ENCODE measurements at regions not wholly inside any gene's neighbourhood (a gene's known extent, or its start where the extent isn't known, plus 50 kb on each side); places are given as distances from the start of the nearest gene placed in this dataset.
A peak's percentile ranks its signal among the peaks of the same experiment; 100 is the strongest.

DNA sequence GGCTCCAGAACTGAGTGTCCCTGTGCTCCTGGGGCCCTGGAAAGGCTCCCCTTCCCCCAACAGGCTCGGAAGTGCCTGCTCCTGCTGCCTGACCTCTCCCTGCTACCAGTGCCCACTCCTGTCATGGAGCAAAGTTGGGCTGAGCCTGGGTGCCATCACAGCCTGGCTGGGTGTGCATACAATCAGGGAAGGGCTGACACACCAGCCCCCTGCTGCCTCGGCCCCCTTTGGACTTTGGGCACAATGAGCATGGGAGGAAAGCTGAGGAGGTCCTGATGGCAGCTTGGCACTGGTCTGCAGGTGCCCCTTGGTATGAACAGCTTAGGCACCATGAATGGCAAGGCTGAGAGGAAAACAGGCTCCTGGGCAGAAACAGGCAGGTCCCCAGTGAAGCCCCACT, 405.0 kb downstream of the PID1 start:
- DNase-seq (ENCODE audit: low read depth in 3 of 3, low spot score in 2 of 3), result no peak

DNA sequence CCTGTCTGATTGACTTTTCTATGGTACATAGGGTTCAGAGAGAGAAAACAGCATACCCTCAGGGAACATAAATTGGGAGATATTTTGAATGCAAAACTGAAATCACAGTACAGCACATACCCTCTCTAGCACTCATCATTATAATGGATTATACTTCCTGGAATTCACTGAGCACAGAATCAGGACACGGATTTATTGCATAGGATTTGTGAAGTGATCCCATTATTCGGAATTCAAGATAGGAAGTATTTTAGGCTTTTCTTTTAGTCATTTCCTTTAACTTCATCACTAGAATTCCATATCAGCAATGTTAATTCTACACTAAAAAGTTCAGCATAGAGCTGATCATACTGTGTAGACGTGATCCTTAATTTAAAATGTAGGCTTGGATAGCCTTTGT, 407.0 kb downstream of the PID1 start:
- no peak for DNase-seq (ENCODE audit: low read depth in 3 of 3, low spot score in 2 of 3)

DNA sequence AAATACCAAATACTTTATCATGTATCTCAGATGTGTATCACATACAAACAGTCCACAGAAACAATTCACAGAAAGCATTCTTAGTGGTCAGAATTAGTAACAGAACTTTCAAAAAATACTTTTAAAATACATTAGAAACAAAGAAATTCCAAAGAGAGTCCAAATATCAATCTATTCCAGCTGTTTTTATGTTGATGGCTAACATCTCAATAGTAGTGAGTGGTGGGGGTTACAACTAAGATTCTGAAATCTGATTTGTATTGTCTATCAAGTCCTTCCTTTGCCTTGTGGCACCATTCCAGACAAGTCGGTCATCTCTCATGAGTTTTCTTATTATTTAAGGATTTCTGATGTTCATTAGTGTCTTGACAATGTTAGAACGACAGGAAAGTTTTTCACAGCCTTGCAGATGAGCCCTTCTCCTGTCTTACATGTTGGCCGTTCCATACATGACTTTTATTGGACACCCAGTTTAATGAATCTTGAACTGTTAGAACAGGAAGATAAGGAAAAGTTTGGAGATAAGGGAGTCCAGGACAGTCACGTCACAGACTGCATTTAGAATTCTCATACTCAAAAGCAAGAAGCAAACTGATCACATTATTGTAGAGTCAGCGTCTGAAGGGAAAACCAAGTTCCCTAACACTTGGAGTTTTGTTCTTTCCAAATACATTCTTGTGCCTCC, 410.3 kb downstream of the PID1 start:
- no peak for DNase-seq (ENCODE audit: low read depth in 3 of 3, low spot score in 2 of 3)

DNA sequence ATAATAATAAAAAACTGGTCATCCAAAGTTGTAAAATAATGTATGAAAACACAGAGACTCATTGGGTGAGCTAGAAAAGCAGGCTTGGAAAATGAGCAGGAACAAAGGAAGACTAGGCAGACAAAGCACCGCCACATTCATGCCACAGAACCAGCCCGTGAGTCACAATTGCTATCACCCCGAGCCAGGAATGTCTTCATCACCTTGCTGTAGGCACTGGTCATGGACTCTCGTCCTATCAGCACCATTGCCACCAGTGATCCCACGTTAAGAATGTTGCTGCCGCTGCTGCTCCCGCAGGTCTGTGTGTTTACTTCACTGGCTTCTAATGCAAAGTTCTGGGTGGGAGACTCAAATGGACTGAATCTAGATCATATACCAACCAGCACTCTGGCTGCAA, 417.9 kb downstream of the PID1 start:
- DNase-seq (ENCODE audit: low read depth in 3 of 3, low spot score in 2 of 3), result no peak

DNA sequence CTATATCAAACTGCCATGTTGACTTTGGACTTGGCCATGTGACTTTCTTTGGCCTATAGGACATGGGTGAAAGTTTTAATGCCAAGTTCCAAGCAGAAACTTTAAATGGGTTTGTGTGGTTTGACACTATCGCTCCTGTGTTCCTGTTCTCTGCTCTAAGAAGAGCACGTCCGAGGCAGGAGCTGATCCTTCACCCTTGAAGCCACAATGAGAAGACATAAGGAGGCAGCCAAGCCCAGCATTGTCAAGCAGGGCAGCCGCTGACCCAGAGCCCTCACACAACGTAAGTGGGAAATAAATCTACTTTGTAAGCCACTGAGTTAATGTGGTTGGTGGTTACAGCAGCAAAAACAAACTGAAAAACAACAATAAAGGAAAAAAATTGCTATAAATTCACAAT, 422.4 kb downstream of the PID1 start:
- no peak for DNase-seq (ENCODE audit: low read depth in 3 of 3, low spot score in 2 of 3)

DNA sequence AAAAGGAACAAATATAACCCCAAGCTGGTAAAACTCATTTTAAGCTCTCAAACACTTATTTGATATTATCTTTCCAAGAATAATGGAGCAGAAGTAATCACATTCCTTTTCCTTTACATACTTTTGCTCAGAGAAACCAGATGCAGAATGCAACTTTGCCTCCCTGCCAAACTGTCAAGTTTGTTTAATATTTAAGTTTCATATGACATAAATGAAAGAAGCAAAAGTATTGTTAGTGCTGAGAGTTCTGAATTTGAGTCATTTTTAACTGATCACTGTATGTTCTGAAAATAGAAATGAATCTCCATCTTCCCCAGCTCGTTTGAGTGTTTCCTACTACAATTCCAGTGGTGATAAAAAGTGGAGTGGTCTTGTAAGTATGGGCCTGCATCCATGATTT, 423.4 kb downstream of the PID1 start:
- DNase-seq (ENCODE audit: low read depth in 3 of 3, low spot score in 2 of 3), result no peak

DNA sequence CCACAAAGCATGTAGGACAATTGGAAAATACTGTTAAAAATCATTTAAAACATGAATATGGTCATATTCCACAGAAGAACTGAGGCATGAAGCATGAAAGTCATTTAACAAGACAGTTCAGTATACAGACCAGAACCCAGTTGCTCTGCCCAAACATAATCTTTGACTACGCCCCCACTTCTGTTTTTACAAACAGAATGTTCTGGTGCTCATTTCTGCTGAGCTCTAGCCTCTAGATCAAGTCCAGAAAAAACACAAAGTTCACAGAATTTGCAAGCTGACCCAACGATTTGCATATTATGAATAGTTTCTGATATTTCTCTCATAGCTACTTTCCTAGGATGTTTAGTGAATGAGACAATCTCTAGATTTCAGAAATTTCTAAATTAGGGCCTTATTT, 424.9 kb downstream of the PID1 start:
- DNase-seq (ENCODE audit: low read depth in 3 of 3, low spot score in 2 of 3), result no peak

DNA sequence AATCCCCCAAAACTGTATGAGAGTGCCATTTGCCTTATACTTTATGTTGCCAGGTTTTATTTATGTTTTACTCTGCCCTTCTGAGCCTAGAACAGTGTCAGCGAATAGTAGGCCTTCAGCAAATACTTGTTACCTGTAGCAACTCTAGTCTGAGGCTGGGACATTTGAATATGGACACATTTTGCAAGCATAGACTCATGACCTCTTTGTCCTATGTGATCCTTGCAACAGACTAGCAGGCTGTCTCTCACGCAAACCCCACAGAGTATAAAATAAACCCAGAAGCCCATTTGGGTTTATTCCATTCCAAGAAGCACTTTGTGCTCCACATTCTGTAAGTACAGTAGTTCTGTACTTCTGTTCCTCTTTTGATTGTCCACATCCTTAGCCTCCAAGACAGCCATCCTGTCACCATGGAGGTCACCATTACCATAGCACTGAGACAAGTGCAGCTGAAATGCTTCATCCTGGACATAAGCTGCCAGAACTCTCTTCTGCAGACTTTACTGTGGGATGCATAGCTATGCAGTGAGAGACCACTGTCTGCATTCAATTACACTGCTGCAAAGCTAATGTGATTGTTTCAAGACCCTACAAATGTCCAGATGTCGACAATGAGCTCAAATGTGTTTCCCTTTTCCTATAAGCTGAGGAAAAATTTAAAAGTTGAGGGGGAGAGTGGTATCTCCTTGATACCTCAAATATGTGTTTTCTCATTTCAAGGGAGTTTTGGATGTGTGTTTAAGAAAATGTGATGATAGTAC, 425.7 kb downstream of the PID1 start:
- peak in 1 of 3 donors; percentile 6 for DNase-seq (ENCODE audit: low read depth in 3 of 3, low spot score in 2 of 3)

DNA sequence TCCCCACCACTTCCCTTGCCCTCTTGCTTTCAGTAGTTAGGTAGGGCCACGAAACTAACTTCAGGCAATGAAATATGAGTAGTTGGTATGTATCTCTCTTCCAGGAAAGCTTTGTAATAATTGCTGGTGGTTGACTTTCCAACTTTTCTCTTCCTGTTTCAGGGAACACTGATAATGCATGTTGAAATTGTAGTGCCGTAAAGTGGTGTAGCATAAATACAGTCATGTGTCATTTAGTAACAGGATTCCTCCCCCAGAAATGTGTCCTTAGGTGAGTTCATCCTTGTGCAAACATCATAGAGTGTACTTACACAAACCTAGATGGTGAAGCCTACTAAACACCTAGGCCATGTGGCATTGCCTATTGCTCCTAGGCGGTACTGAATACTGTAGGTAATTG, 429.2 kb downstream of the PID1 start:
- no peak for DNase-seq (ENCODE audit: low read depth in 3 of 3, low spot score in 2 of 3)

DNA sequence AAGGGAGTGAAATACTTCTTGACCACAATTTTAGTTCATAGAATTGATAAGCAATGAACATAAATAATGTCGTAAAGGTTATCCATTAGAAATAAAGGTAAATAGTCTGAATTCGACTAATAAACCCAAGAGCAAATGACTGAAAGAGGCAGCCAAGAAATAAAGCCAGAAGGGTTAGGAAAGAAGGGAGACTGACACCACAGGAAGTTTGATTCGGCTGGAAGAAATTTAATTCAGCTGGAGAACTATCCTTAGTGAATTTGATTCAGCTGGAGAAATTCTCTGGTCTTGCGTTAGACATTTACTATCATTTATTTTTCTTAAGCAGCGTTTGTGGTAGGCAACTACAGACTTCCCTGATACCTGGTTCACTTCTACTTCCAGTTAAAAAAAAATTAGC, 429.6 kb downstream of the PID1 start:
- no peak for DNase-seq (ENCODE audit: low read depth in 3 of 3, low spot score in 2 of 3)

DNA sequence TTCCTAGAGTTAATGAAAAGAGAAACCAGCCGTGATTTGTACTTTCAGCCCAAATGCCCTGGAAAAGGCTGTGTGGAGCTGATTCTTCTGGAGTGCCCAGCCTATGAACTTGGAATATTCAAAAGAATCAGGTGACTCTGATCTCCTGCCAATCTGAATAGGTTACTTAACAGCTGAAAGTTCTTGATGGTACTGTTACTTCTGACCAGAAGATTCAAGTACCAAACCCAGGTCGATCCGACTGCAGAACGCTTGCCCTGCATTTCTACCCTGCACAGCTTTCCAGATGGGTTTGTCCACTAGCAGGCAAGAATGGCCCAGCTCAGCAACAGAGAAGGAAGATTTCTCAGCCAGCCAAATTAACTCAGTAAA, 430.4 kb downstream of the PID1 start:
- no peak for DNase-seq (ENCODE audit: low read depth in 3 of 3, low spot score in 2 of 3)

DNA sequence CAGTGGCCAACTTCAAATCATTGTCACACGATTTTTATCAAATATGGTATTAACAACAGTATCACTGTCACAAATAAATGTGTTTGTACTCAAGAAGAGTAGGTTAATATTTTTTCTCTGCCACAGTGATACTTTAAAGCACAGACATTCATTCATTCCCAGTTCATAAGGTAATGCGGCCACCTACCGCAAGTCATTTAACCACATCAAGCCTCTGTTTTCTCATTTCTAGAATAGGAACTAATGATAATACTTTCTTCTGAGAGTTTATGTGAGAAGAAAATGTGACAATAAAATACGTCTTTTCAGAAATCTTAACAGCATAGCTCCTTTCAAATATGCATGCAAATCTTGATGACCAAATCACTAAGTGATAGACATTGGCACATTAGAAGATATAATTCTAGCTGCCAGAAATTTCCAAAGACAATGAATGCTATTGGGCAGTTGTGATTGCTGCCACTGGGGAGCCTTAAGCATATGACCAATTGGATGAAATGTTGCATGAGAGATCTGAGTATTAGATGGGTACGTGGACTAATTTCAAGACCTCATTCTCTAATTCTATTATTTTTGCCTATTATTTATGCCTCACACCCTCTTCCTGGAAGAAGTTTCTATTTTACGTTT, 430.9 kb downstream of the PID1 start:
- no peak for DNase-seq (ENCODE audit: low read depth in 3 of 3, low spot score in 2 of 3)

DNA sequence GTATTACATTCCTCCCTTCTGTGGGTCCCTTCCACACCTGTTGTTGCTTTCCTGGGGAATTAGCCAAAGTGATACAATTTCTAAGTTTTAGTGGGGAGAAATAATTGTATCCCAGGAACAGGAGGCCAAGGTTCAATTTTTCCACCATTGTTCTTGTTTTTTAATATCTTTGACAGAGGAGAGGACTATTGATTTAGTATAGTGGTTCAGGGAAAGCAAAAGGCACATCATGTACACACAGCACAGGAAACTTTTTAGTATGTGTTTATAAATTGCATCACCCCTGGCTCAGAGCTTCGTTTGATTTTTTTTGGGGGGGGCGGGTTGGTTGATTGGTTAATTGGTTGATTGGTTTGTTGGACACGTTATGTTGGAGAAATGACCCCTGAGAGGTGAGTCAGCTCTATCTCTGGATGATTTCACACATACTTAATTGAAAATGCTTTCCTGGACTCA, 431.6 kb downstream of the PID1 start:
- DNase-seq (ENCODE audit: low read depth in 3 of 3, low spot score in 2 of 3), result no peak

DNA sequence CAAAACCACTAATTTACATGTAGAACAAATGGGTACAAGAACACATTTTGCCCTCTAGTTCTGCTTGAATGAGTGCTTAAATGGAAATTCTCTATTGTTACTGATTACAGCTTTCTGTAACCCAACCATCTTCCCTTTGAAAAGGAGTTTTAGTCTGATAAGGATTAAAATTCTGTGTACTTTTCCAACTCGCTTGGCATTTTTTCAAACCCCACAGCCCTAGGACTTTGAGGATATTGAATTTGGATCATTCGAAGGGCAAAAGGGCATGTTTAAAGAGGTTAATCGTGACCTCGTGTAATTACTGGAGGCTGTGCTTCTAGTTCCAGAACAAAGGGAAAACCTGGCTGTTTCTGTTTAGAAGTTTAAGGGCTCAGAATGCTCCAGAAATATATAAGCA, 432.3 kb downstream of the PID1 start:
- no peak for DNase-seq (ENCODE audit: low read depth in 3 of 3, low spot score in 2 of 3)

DNA sequence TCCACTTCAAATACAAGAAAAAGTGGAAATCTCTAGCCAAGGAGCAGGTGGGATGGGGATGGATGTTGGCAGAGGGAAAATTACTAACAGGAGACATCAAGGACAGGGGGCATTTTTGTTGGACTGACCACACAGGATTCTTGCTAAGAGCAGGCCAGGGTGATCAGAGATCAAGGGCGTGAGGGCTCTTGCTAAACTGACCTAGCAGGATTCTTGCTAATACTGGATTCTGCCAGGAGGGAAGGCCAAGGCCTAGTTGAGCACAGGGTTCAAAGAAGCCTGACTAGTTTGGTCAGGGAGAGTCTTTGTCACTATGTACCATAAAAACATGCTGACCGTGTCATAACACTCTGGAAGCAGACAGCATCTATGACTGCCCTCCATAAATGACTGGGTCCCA, 442.7 kb downstream of the PID1 start:
- no peak for DNase-seq (ENCODE audit: low read depth in 3 of 3, low spot score in 2 of 3)

DNA sequence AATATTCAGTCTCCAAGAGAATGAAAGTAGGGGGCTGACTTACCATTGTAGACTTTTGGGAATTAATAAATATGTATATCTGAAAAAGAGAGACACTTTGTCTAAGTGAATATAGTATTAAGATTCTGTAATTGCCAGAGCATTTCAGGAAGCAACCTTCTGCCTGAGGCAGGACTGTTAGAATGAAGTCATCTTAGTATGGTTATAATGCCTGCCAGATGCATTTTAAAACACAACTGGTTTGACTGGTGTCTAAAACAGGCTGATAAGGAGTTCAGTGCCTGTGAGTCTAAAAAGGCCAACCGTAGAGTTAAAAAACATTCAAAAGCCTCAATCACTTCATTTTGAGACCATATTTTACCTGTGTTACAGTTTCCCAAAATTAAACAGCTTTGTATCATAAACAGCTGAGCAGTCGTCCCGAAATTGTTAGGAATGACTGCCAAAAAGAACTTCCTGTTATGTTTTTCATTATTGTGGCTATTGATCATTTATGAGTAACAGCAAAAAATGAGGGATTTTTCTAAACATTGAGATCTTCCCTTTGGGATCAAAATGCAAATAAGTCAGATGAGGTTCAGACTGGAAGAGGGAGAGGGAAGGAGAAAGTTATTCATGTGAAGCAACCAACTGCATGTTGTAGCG, 443.9 kb downstream of the PID1 start:
- DNase-seq (ENCODE audit: low read depth in 3 of 3, low spot score in 2 of 3), result no peak

DNA sequence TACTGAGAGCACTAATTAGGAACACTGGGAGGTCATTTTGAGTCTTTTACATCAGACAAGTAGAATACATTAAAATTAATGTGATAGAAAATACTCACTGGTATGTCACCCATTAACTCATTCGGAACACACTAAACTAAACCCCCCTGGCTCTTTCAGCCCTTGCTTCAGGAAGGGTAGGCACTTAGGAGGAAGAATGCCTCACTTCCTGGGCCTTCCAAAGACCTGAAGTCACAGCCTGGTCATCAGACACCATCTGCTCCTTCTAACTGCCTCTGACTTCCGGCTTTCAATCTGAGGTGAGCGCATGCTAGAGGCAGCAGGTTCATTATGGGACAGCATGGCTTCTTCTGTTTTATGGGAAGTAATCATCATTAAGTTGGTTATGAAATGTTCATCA, 451.4 kb downstream of the PID1 start:
- DNase-seq (ENCODE audit: low read depth in 3 of 3, low spot score in 2 of 3), result no peak

DNA sequence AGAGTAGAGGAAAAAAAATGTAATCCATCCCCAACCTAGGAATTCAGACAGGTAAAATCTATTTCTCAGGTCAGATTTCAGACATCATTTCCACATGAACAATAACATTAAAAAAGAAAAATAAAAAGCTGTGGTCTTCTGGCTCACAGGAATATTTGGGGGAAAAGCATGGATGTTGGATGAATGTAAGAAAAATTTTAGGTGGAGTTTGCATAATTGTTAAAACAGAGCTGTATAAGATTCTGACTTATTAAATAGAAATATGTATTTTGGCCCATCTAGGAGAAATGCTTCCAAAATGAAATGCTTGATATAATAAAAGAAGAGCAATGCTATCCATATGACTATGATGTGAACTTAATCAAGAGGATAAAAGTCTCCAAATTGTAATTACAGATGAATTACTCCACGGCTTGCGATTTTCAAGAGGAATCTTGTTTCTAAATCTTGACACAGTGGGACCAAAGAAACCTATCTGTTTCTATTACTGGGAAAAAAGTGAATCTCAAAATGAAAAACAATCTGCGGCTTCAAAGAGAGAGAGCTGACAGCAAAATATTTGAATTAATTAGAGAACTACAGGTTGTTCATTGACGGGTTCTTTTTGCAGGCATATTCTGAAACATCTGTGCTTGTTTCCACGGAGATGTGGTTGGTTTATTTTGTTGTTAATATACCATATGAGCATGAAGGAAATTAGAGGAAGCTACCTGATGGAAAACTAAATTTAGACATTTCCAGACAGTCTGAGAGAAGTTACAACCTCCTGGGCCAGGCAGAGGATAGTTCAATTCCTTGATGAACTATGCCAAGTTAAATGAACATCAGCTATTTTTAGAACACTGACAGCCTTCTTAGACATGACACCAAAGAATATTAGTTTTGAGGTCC, 468.7 kb downstream of the PID1 start:
- no peak for DNase-seq (ENCODE audit: low read depth in 3 of 3, low spot score in 2 of 3)

DNA sequence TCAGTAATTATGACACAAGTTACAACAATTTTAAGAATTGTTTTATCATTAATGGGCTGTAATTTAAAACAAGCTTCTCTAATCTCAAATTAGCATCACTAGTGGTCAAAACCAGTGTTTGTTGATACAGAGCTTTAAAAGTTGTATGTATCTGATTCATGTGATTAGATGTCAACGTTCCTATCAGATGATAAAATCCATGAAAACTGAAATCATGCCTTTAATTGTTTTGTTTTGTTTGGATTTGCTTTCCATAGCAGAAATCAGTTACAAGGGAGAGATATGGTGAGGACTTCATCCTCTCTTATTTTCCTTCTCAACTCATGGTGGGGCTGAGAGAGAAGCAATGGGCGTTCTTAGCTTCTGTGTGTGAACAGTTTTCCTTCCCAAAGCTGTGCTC, 469.6 kb downstream of the PID1 start:
- DNase-seq (ENCODE audit: low read depth in 3 of 3, low spot score in 2 of 3), result no peak

DNA sequence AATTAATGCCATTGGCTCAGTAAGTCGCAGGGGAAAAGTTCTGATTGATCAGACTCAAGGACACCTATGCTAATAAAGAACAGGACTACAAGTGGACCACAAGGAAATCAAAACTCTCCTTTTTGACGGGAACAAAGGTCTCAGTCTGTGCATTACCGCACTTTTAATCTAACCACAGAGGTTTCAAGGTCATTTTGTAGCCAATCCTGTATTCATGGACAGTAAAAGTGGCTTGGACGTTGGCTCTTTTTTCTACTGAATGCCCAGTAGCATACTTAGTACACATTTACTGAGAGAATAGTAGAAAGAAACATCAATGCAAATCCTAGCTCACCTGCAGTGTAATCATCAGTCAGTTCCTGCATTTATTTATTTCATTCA, 471.9 kb downstream of the PID1 start:
- DNase-seq (ENCODE audit: low read depth in 3 of 3, low spot score in 2 of 3), result no peak
